ENCODE measurements at regions not wholly inside any gene's neighbourhood (a gene's known extent, or its start where the extent isn't known, plus 50 kb on each side); places are given as distances from the start of the nearest gene placed in this dataset.

DNA sequence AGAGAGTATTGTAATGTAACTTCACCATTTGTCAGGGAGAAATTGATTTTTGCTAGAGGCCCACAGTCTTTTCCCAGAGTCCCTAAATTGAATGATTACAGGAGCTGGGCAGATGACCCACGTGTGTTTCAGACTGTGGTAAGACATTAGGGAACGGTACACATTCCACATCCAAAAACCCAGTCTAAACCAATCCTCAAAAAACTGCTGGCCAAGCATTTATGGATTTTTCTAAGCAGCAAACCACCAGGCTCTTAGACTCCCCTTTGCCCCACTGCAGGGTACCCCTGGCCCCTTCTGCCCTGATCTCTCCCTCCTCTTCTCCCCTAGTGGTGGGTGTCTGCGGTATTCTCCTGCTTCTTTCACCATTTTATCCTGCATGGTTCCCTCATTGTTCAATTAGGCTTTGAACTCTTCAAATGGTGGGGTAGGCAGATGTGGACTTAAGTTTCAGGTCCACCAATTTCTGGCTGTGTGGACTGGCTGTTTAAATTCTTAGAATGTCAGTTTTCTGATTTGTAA lies 135.5 kb upstream of the SORCS3 start:
- DNase-seq (ENCODE audit: low read depth in 3 of 3), result no peak

DNA sequence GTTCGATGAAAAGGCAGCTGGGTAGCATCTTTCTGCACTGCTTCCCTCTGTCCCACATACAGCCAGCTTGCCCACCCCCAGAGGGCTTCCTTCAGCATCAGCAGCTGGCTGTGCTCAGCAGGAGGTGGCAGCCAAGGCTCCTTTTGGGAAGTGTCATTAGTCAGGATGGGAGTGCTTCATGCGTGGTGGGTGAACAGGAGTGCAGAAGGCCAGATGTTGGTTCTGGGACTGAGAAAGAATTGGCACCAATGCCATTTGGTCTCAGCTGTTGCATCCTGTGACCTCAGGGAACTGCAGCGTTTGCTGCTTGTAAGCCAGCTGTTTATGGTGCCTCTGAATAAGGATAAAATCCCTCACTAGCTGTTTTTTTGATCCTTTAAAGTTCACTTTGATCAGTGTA lies 131.1 kb upstream of the SORCS3 start:
- DNase-seq (ENCODE audit: low read depth in 3 of 3), result no peak

DNA sequence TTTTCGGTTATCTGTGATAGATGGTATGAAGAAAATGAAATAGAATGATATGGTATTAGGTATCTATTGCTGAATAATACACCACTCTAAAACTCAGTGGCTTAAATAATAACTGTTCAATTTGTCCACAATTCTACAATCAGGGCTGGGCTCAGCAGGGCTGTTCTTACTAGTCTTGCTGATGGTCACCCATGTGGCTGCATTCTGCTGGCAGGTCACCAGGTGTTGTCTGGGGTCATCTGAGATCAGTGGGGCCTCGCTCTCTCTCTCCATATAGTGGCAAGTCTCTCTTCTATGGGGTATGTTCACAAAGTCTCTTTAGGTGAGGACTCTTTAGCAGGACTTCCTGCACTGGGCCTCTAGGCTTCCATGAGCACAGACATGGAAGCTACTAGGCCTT lies 130.4 kb upstream of the SORCS3 start:
- no peak for DNase-seq (ENCODE audit: low read depth in 3 of 3)

DNA sequence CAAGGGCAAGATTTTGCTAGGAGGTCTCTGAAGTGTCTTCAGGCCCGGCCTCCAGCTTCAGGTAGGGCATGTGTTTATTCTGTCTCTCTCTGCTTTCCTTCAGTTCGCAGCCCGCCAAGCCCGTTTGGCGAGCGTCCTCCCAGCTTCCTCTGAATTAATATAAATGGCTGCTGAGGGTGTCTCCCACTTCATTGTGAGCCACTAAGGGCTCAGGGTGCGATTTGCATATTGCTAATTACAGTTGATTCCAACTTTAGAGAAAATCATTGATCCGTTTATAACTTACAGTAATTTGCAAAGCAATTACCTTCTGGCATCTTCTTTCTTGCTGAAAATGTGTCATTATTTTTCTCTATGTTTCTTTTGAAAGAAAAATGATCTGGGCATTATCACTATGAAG lies 128.3 kb upstream of the SORCS3 start:
- no peak for DNase-seq (ENCODE audit: low read depth in 3 of 3)

DNA sequence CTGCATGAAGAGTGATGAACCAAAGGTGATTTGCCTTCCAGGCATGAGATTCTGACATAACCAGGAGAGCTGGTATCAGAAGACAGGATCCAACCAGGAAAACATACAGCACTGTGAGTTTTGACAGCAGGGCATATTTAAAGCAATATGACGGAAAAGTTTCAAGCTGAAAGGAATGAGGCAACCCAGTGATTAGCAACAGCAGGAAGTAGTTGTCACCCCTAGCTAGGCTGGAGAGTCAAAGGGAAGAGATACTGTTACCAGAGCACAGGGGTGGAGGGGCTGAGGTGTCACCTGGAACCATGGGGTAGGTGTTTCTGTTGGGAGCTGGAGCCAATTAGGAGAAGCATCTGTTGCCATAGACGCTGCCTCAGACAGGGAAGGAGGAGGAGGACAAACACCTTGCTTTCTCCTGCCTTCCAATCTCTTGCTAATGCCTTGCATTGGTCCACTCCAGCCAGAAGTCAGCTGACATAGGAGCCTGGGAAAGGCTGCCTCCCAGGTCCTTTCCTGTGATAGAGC lies 125.4 kb upstream of the SORCS3 start:
- no peak for DNase-seq (ENCODE audit: low read depth in 3 of 3)

DNA sequence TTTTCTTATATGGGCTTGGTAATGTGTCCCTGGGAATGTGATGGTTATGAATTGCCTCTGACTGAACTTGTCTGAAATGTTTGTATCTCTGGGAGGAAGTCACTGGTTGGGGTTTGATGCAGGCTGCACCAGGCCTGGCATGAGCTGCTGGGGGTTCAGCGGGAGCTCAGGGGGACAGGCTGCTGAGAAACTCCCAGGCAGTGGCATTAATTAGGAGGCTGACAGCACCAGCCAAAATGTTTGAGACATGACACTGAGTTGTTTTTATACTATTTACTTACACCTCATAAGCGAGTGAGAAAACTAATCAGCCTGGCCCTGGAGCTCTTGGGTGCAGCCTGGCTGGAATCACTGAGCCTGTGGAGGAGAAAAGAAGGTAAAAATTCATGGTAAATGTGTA lies 124.1 kb upstream of the SORCS3 start:
- no peak for DNase-seq (ENCODE audit: low read depth in 3 of 3)

DNA sequence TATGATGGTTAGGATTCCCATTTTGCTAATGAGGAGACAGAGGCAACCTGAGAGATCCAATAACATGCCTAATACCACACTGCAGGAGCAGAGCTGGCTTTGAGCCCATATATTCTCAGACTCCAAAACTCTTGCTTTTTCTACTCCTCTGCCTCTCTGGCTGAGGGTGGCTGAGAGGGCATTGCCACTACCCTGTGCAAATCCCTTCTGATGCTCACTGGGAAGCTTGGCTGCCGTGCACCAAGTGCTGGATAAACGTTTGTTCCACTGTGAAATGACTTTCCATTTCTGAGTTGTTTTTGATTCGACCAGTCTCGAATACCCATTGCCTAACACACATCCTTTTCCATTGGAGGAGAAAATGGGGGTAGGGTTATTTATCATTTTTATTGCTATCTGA lies 123.1 kb upstream of the SORCS3 start:
- no peak for DNase-seq (ENCODE audit: low read depth in 3 of 3)

DNA sequence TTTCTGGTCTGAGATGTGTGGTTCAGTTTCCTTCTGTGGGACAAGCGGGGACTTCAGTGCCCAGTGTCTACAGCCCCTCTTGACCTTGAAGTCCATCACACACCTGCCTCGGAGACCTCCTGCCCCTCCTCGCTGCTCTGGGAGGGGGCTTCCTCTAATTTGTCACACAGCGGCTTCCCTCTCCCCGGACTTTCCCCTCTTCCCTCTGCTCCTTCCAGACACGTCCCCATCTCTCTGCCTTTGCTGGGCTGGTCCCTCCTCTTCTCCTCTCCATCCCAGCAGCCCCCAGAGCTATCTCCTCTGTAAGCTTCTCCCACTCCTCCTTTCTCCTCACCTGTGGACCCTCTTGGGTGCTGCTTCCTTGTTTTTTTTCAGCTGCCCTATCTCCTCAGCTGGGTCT lies 122.2 kb upstream of the SORCS3 start:
- DNase-seq (ENCODE audit: low read depth in 3 of 3), result no peak

DNA sequence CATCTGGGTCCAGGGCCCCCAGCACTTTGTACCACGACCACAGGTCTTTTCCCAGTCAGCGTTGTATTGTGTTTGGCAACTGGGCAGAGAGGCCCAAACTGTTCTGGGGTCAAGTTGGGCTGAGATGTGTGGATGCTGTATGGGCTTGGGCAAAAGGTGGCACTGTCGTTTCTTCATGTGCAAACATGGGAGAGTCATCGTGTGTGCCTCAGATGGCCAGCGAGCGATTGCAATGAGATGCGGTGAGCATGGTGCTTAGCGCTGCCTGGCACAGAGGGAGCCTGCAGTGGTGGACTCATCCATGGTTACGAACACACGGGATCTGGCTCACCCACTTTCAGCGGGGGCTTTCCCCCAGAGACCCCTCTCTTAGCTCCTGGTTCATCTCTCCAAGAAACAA lies 120.4 kb upstream of the SORCS3 start:
- no peak for DNase-seq (ENCODE audit: low read depth in 3 of 3)

DNA sequence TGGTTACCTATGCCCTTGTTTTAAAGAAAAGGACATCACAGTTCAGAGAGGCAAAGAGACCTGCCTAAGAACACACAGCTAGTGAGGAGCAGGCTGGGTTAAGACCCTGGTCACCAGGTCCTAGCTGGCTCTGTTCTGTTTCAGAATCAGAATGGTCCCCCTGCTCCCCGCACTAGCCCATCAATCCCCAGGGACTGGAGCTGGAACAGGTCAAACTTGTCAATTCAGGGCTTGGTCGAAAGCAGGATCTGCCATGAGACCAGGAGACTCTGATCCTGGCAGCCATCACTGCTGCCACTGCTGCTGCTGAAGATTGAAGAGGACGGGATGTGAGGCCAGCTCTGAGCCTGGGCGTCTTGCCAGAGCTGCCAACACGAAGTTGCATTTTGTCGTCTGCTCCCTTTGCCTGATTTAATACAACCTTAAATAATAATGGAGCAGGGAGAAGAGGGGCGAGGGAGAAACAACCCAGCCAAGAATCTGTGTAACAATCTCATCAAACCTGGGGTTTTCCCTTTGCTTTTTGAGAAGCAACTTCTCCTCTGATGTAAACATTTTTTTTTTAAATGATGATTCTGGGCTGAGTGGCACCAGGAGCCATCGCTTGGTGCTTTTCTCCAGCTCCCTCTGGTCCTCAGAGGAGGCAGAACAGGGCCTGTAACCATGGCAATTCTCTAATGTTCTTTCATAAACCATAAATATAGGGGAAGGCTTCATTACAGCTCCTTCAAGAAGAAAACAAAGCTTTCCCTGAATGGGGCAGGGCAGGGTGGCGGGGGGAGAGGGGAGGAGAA lies 119.0 kb upstream of the SORCS3 start:
- DNase-seq (ENCODE audit: low read depth in 3 of 3), result no peak

DNA sequence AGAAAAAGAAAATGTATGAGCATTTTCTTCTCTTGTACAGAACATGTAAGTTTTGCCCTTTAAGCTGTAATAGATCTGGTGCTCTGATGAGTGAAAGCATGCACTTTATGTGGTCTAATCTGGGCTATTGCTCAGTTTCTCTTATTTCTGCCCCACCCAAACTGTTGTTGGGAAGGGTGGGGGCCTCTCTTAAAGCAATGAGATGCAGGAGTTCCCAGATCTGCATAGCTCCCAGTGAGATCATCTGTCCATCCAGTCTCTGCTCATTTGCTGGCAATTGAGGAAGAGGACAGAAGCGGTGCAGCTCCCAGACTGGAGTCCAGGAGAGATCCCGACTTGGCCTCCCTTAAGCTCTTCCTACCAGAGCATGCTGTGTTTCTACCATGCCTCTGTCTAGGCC lies 114.9 kb upstream of the SORCS3 start:
- no peak for DNase-seq (ENCODE audit: low read depth in 3 of 3)

DNA sequence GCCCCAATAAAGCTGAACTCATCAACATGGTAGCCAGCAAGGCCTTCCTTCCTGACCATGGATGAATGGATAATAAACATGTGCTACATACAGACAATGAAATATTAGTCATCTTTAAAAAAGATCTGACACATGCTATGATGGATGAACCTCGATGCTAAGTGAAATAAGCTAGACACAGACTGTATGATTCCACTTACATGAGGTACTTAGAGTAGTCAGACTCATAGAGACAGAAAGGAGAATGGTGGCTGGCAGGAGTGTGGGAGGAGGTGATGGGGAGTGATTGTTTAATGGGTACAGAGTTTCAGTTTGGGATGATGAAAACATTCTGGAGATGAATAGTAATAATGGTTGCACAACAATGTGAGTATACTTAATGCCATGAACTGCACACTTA lies 114.1 kb upstream of the SORCS3 start:
- DNase-seq (ENCODE audit: low read depth in 3 of 3), result no peak

DNA sequence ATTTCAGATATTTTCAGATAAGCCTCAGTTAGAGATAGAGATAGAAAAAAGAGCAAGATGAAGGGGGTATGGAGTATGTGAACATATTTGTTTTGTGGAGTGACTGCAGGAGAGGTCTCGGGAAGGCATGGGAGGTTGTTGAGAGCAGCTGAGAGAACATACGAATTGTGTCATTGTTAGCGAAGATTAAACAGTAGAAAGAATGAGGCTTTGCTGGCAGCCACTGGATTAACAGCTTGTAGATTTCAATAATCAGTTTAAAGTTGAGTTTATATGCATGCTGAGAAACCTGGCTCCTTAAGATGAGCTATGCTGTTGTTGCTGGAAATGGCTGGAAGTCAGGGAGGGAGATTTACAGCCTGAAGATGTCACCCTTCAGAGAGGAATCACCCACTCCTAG lies 100.9 kb upstream of the SORCS3 start:
- DNase-seq (ENCODE audit: low read depth in 3 of 3), result no peak

DNA sequence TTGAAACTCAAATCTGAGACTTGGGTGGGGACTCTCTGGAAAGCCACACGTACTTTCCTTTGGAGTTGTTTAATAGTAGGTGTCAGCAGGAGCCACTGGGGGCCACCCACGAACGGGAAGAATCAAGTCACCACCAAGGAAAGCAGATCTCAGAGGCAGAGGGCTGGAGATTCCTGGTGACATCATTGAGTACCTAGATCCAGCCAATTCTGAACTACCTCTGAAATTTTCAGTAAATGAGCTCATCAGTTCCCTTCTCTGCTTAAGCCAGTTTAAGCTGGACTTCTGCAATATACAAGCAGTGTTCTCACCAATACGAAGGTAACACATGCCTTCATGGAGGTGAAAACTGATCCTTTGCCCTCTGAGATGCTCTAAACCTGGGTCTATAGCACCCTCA lies 99.3 kb upstream of the SORCS3 start:
- no peak for DNase-seq (ENCODE audit: low read depth in 3 of 3)

DNA sequence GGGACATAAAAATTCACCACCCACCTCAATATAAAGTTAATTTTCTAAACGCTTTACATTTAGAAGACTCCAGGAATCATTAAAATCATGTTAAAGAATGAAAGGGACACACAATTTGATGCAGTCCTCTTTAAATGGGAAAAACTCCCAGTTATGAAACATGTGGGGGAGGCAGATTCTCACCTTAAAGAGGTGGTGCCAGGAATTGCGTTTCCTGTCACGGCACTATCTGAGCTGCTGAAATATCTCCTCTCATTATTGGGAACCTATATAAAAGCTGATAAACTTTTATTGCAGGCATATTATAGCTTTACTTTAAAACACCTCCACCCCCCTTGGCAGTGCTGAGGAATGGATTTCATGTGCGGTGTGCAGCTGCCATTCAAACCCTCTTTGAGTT lies 94.8 kb upstream of the SORCS3 start:
- no peak for DNase-seq (ENCODE audit: low read depth in 3 of 3)

DNA sequence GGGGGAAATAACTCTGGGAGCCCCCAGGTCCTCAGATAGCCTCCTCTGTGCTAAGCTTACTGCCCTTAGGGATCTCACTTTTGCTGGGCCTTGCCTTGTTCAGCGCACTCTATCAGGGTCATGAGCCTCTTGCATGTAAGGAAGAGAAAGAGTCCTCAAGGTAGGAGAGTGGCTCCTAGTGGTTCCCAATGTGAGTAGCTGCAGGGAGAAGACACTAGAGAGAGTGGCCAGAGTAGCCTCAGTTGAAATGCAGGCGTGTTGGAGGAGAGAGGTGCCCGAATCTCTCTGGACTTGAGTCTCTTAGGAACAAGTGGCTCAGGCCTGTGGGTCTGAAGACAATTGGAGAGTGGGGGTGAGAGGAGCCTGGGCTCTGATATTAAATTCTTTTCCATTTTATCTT lies 94.3 kb upstream of the SORCS3 start:
- no peak for DNase-seq (ENCODE audit: low read depth in 3 of 3)

DNA sequence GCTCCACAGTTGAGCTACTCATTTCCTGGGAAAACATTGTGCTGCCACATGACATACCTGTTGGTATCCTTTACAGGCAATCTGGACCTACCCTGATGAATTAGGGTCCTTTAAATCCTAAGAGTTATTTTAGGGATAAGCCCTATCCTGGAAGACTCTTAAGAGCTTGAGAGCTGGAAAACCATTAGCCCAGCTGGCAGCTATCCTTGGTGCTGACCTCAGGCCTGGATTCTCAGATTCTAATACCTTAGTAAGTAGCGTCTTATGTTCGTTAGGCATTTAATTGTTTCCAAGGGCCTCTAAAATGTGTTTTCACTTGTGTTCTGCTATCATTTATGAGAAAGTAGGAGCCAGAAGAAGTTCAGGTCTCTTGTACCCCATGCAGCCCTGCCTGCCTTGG lies 93.0 kb upstream of the SORCS3 start:
- no peak for DNase-seq (ENCODE audit: low read depth in 3 of 3)

DNA sequence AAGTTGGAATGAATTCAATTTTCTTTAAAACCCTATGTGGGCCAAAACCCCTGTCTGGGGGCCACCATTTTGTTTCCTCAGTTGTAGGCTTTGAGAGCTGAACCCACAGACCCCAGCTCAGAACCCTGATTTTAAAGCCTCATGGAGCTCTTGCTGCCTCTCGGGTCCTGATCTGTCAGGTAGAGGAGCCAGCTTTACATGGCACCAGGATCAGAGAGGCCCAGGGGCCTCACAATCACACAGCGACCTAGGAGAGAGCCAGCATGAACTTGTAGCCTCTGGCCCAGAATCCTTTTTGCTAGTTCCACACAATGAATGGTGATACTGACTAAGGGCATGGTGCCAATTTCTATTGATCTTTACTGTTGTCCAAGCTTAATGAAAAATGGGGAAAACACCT lies 84.3 kb upstream of the SORCS3 start:
- DNase-seq (ENCODE audit: low read depth in 3 of 3), result no peak

DNA sequence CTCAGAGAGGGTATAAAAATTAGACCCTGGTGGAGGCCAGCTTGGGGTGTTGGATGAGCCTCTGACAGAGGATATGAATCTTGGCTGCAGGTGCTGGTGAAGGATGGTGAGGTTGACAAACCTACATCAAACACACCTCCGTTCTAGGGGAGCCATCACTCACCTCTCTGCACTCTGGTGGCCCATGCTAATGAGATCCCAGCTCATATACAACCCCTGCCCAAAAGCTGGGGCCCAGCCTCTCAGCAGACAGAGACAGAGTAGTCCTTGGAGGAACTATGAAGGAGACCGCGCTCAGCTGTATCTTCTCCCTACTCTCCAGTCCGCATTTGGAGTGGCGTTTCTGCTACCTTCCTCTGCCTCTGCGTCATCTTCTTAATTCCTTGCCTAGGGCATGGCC lies 83.1 kb upstream of the SORCS3 start:
- no peak for DNase-seq (ENCODE audit: low read depth in 3 of 3)

DNA sequence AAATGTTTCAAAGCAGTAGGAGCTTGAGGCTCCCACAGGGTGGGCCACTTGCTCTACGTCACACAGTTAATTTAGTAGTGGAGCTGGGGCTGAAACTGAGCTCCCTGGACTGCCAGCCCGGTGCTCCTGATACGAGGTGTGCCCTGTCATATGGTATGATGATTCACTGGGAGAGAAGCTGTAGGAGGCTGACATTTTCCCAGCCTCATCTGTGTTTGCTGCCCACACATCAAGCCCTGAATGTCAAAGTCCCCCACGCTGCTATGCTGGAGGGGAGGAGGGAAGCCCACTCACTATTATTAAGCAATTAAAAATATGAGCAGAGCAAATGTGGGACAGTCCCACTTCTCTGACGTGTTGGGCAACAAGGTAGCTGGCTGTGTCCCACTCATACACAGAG lies 81.2 kb upstream of the SORCS3 start:
- no peak for DNase-seq (ENCODE audit: low read depth in 3 of 3)

DNA sequence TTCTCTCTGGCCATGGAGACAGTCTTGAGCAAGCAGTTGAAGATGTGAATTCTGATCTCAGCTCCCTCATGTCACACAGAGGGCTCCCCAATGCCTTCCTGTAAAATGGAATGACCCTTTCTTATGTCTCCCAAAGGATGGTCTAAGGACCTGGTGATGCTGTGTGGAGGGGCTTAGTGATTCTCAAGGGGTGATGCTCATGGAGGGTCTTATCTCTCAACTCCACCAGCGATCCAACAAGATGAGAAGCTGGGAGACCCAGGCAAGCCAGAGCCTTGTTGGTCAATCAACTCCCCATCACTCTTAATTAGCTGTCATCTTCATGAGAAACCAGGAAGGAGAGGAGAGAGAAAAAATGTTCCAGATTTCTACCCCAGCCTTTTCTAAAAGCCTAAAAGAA lies 78.0 kb upstream of the SORCS3 start:
- DNase-seq (ENCODE audit: low read depth in 3 of 3), result no peak

DNA sequence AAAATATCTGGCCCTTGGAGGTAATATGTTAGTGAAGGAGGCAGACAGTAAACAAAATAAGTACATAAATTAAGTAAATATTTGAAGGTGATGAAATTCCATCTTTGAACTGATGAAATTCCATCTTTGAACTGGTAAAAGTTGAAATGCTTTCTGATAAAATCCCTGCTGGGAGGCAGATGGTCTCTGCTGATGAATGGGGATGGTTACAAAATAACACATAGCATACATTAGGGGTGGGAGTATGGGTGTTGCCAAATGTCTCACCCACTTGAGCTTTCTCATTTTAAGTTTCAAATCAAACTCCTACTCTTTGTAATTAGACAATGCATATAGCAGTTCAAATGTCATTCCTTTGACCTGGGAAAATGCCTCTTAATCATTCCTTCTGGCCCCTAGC lies 77.5 kb upstream of the SORCS3 start:
- DNase-seq (ENCODE audit: low read depth in 3 of 3), result no peak

DNA sequence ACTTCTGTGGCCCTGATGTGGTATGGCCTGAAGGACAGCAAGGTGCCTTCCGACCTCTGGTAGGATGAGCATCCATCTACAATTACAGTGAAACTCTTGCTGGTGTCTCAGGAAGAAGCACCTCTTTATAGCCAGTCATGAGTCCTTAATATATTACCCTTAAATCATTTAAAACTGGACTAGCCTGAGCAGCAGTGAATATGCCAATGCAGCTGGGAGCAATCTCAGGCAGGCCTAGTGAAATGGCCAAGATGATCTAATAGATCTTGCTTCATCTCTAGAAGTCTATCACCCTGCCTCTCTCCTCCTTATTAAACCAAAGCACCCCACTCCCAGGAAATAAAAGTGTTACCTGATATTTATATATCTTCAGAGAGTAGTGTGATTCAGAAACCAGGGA lies 66.7 kb upstream of the SORCS3 start:
- DNase-seq (ENCODE audit: low read depth in 3 of 3), result no peak

DNA sequence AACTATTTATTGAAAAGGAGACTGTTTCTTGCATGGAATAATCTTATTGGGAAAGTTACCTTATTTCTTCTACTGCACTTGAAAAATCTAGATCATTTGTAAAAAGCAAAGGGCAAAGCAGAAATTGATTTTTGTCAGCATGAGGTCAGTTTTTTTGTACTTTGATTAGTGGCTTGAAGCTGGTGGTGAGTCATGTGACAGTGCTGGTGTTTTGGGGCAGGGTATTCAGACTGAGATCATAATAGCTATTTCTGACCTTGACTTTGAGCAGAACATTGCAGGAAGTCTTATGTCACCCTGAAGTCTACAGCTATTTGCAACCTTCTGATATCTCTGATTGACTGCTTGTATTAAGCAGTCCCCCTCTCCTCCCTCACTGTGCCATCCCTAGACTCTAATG lies 66.3 kb upstream of the SORCS3 start:
- no peak for DNase-seq (ENCODE audit: low read depth in 3 of 3)
